H9 (cell line): ENCODE measurements at regions not wholly inside any gene's neighbourhood (a gene's known extent, or its start where the extent isn't known, plus 50 kb on each side); places are given as distances from the start of the nearest gene placed in this dataset.

Experiments
- DNase-seq: peaks from one replicate; pipeline ENCODE4 v3.0.0-alpha.2; 2017
- H2AFZ ChIP-seq: one replicate; pipeline ENCODE4 v1.6.1; 2013; ENCODE audit warnings: mild to moderate bottlenecking, low read length, control low read depth, moderate library complexity
- H2AK5ac ChIP-seq: 2 replicates; pipeline ENCODE4 v1.6.1; 2013; ENCODE audit warnings: low read length, control low read depth, mixed read lengths; ENCODE audit not compliant: insufficient read length
- H2BK120ac ChIP-seq: one replicate; pipeline ENCODE4 v1.6.1; 2013; ENCODE audit warnings: low read depth, mild to moderate bottlenecking, low read length, control low read depth, inconsistent platforms; ENCODE audit not compliant: poor library complexity, severe bottlenecking
- H2BK12ac ChIP-seq: 2 replicates; pipeline ENCODE4 v1.6.1; 2013; ENCODE audit warnings: low read length, control low read depth, mixed read lengths, low read depth; ENCODE audit not compliant: insufficient read length
- H2BK15ac ChIP-seq: 2 replicates; pipeline ENCODE4 v1.6.1; 2013; ENCODE audit warnings: low read depth, low read length, control low read depth
- H2BK20ac ChIP-seq: one replicate; pipeline ENCODE4 v1.6.1; 2013; ENCODE audit warnings: low read depth, mild to moderate bottlenecking, low read length, control low read depth, inconsistent platforms; ENCODE audit not compliant: poor library complexity, severe bottlenecking
- H2BK5ac ChIP-seq: 2 replicates; pipeline ENCODE4 v1.6.1; 2013; ENCODE audit warnings: low read length, control low read depth, mixed read lengths; ENCODE audit not compliant: insufficient read length
- H3K14ac ChIP-seq: 2 replicates; pipeline ENCODE4 v1.6.1; 2013; ENCODE audit warnings: low read length, control low read depth; ENCODE audit not compliant: insufficient read depth
- H3K18ac ChIP-seq: 2 replicates; pipeline ENCODE4 v1.6.1; 2013; ENCODE audit warnings: low read depth, mild to moderate bottlenecking, mixed read lengths, low read length, control low read depth; ENCODE audit not compliant: insufficient read length
- H3K23ac ChIP-seq: 2 replicates; pipeline ENCODE4 v1.6.1; 2013; ENCODE audit warnings: low read length, control low read depth, mixed read lengths, low read depth; ENCODE audit not compliant: insufficient read length
- H3K23me2 ChIP-seq: 2 replicates; pipeline ENCODE4 v1.6.1; 2013; ENCODE audit warnings: low read depth, mild to moderate bottlenecking, mixed read lengths, low read length, control low read depth; ENCODE audit not compliant: insufficient read length, poor library complexity, severe bottlenecking
- H3K27ac ChIP-seq: 2 replicates; pipeline ENCODE4 v1.5.1; 2013; ENCODE audit warnings: low read length, control low read depth, mixed read lengths, low read depth; ENCODE audit not compliant: insufficient read length
- H3K27me3 ChIP-seq: 2 replicates; pipeline ENCODE4 v1.6.1; 2013; ENCODE audit warnings: low read length, control low read depth, inconsistent platforms; ENCODE audit not compliant: insufficient read depth
- H3K4ac ChIP-seq: 2 replicates; pipeline ENCODE4 v1.6.1; 2013; ENCODE audit warnings: low read depth, mild to moderate bottlenecking, control low read depth, inconsistent platforms, low read length, moderate library complexity
- H3K4me1 ChIP-seq: 2 replicates; pipeline ENCODE4 v1.6.1; 2013; ENCODE audit warnings: low read length, control low read depth, inconsistent platforms; ENCODE audit not compliant: insufficient read depth
- H3K4me2 ChIP-seq: 2 replicates; pipeline ENCODE4 v1.6.1; 2013; ENCODE audit warnings: low read length, control low read depth, mixed read lengths; ENCODE audit not compliant: insufficient read length, insufficient read depth
- H3K56ac ChIP-seq: 2 replicates; pipeline ENCODE4 v1.6.1; 2013; ENCODE audit warnings: low read depth, mild to moderate bottlenecking, mixed read lengths, low read length, control low read depth; ENCODE audit not compliant: insufficient read length
- H3K79me1 ChIP-seq: 2 replicates; pipeline ENCODE4 v1.6.1; 2013; ENCODE audit warnings: low read depth, mild to moderate bottlenecking, moderate library complexity, low read length, control low read depth, inconsistent platforms; ENCODE audit not compliant: insufficient read depth, poor library complexity, severe bottlenecking
- H3K79me2 ChIP-seq: 2 replicates; pipeline ENCODE4 v1.6.1; 2013; ENCODE audit warnings: low read length, control low read depth, inconsistent platforms; ENCODE audit not compliant: insufficient read depth
- H3K9ac ChIP-seq: 2 replicates; pipeline ENCODE4 v1.6.1; 2013; ENCODE audit warnings: low read length, control low read depth, mixed read lengths; ENCODE audit not compliant: insufficient read length; ENCODE audit errors: extremely low read depth
- H3K9me3 ChIP-seq: one replicate; pipeline ENCODE4 v1.6.1; 2013; ENCODE audit warnings: low read depth, low read length, inconsistent platforms; ENCODE audit not compliant: control insufficient read depth
- H3T11ph ChIP-seq: one replicate; pipeline ENCODE4 v1.6.1; 2013; ENCODE audit warnings: mild to moderate bottlenecking, low read length, control low read depth, inconsistent platforms
- H4K20me1 ChIP-seq: one replicate; pipeline ENCODE4 v1.6.1; 2013; ENCODE audit not compliant: control insufficient read depth, insufficient read length, insufficient read depth
- H4K5ac ChIP-seq: 2 replicates; pipeline ENCODE4 v1.6.1; 2013; ENCODE audit warnings: low read depth, mild to moderate bottlenecking, mixed read lengths, low read length, control low read depth; ENCODE audit not compliant: insufficient read length
- H4K8ac ChIP-seq: replicated peaks from 2 replicates; pipeline ENCODE4 v1.6.1; 2013; ENCODE audit warnings: low read length, control low read depth, mixed read lengths, low read depth; ENCODE audit not compliant: insufficient read length
- H4K91ac ChIP-seq: 2 replicates; pipeline ENCODE4 v1.6.1; 2013; ENCODE audit warnings: low read depth, mild to moderate bottlenecking, moderate library complexity, mixed read lengths, low read length, control low read depth; ENCODE audit not compliant: insufficient read length
- H3K27ac Mint-ChIP-seq, 3 experiments: 2 replicates in 2 of 3; 3 replicates in 1 of 3; pipeline ENCODE4 v1.8.0; 2020 to 2021; ENCODE audit warnings: mixed read lengths in 3 of 3, mild to moderate bottlenecking in 1 of 3, moderate library complexity in 1 of 3
- H3K27me3 Mint-ChIP-seq: 2 replicates; pipeline ENCODE4 v1.8.0; 2021; ENCODE audit warnings: low read depth, mild to moderate bottlenecking, moderate library complexity, mixed read lengths
- H3K36me3 Mint-ChIP-seq, 3 experiments: 2 replicates in 2 of 3; 3 replicates in 1 of 3; pipeline ENCODE4 v1.8.0; 2020 to 2021; ENCODE audit warnings: low read depth in 3 of 3, mixed read lengths in 3 of 3; ENCODE audit not compliant: insufficient read depth in 1 of 3
- H3K4me1 Mint-ChIP-seq, 2 experiments: 2 replicates each; pipeline ENCODE4 v1.8.0; 2020; ENCODE audit warnings: mixed read lengths in 2 of 2
- H3K4me3 Mint-ChIP-seq, 2 experiments: 2 replicates in 1 of 2; 3 replicates in 1 of 2; pipeline ENCODE4 v1.8.0; 2020 to 2021; ENCODE audit warnings: mild to moderate bottlenecking in 2 of 2, mixed read lengths in 2 of 2, moderate library complexity in 1 of 2
- H3K9me3 Mint-ChIP-seq, 2 experiments: 2 replicates in 1 of 2; 3 replicates in 1 of 2; pipeline ENCODE4 v1.8.0; 2020; ENCODE audit warnings: mild to moderate bottlenecking in 2 of 2, mixed read lengths in 2 of 2, moderate library complexity in 1 of 2
- CTCF ChIP-seq: fragments of 200-600 bp; sonication (generic); conservative IDR thresholded peaks from 3 replicates; pipeline ENCODE4 v1.8.0; 2021; ENCODE audit warnings: antibody characterized with exemption, mild to moderate bottlenecking
- WGBS: extraction: QIAGEN DNeasy Blood & Tissue Kit; methylation state at CpG from one replicate; pipeline ENCODE4 v1.1.7; 2013; ENCODE audit warnings: missing lambda C conversion rate, low lambda C conversion rate, mixed read lengths; ENCODE audit not compliant: insufficient read length; ENCODE audit errors: extremely low coverage; 5-methylcytosine and 5-hydroxymethylcytosine counted together

DNA sequence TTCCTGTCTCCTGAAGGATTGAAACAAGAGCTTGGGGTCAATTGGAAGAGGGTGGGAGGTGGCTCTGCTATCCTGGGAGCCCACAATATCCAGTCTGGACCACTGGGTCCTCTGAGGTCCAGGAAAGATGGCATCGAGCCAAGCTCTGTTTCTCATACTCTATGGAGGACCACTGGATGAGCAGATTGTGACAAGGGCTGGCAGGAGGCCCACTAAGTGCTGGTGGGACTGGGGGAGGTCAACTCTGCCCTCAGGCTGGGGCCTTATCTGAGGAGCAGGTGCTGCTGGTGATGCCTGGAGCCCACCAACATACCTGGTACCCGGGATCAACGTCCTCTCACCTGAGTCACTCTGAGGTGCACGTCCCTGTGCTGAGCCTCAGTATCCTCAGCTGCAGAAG, 142.4 kb downstream of the NDUFA10 start:
- peaks cover 2 to 6% (median 5%) of the 10 kb centered on the region in 3 experiments; a peak in 4 of 7 replicates for H3K36me3 Mint-ChIP-seq
- no peak for TF ChIP-seq CTCF
- Histone ChIP-seq H3K4ac (no peak overlapping the region), H4K91ac (no peak overlapping the region), H2BK120ac (no peak overlapping the region), H3K27ac (no peak overlapping the region), H2AK5ac (no peak overlapping the region), H3T11ph (no peak overlapping the region), H3K79me1 (no peaks in the 10 kb centered on the region), H3K9me3 (no peaks in the 10 kb centered on the region), H3K56ac (no peak overlapping the region), H3K4me2 (no peak overlapping the region), H3K27me3 (no peaks in the 10 kb centered on the region), H4K8ac (no peak overlapping the region), H4K20me1 (no peaks in the 10 kb centered on the region), H3K23ac (no peak overlapping the region), H3K14ac (no peak overlapping the region), H2BK20ac (no peak overlapping the region), H4K5ac (no peak overlapping the region), H3K79me2 (no peaks in the 10 kb centered on the region), H3K18ac (no peak overlapping the region), H3K9ac (no peak overlapping the region), H3K23me2 (no peaks in the 10 kb centered on the region), H2BK15ac (no peak overlapping the region), H2AFZ (no peak overlapping the region), H2BK5ac (no peak overlapping the region), H2BK12ac (no peak overlapping the region), H3K4me1 (no peaks in the 10 kb centered on the region)
- peak; percentile 11 for DNase-seq
- H3K27me3 Mint-ChIP-seq = peaks cover 10% of the 10 kb centered on the region
- H3K4me1 Mint-ChIP-seq = peaks cover 10 to 19% of the 10 kb centered on the region in 2 experiments
- no CpG with 5 or more reads among the region's 4 CpGs for WGBS
- no peak overlapping the region for H3K4me3 Mint-ChIP-seq
- no peak overlapping the region for H3K27ac Mint-ChIP-seq
- peaks cover 27 to 29% of the 10 kb centered on the region in 2 experiments for H3K9me3 Mint-ChIP-seq
